ENCODE measurements at regions not wholly inside any gene's neighbourhood (a gene's known extent, or its start where the extent isn't known, plus 50 kb on each side); places are given as distances from the start of the nearest gene placed in this dataset.
"Not testable (repeated sequence)": the region's sequence is repeated elsewhere in the genome, so short reads cannot be mapped to it uniquely, and the experiment has no call there.

DNA sequence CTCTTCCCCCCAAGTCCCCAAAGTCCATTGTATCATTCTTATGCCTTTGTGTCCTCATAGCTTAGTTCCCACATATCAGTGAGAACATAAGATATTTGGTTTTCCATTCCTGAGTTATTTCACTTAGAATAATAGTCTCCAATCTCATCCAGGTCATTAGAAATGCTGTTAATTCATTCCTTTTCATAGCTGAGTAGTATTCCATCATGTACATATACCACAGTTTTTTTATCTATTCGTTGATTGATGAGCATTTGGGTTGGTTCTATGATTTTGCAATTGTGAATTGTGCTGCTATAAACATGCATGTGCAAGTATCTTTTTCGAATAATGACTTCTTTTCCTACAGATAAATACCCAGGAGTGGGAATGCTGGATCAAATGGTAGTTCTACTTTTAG, 359.6 kb downstream of the ADAMTS20 start:
- not testable (repeated sequence) for DNase-seq (ENCODE audit: low read depth, low spot score)

DNA sequence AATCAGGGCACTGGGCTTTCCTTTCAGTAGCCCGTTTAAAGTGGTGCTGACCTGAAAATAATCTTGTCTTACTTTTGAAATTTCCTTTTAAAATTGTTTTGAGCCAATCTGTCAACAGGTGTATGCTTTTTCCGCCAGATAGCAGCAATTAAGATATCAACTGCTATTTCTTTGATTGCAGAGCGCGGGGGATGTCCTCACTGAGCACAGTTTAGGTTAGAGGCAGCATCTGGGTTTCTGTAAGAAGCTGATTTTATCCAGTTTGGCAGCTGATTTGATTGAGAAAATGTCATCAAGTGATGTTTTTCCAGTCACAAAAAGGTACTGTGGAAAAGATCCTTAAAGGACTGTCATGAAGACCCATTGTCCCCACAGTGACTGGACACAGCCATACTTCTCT, 371.8 kb downstream of the ADAMTS20 start:
- DNase-seq (ENCODE audit: low read depth, low spot score), result no peak

DNA sequence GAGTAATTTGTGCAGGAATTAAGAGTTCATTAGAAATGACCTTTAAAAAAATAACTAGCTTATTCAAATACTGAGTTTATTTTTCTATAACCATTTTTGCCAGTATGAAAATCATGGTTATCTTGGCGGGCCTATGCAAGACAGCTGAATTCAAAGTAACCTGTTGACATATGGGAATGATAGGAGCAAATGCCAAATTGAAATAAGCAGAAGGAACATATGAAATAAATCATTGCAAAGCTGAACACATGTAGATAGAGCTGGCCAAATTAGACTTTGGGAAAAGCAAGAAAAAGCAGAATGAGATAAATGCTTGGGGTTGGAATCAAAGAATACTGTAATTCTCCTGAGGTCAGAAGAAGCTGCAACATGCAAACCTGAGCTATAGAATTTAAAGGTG, 372.5 kb downstream of the ADAMTS20 start:
- DNase-seq (ENCODE audit: low read depth, low spot score), result no peak

DNA sequence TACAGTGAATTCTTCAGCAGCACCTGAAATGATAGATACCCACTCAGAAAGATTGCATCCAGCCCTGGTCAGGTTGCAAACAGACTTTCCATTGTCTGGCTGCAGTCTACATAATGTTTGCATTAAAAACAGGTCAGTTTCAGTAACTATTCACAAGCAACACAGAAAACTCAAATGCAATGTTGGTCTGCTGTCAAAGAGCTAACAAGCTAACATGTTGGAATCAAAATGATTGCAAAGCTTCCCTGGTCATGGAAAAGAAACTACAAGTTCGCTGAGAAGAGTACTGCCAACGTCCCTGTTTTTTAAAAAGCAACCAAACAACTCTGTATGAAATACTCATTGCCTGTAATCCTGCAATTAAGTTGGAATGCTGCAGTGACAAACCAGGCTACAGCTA, 374.7 kb downstream of the ADAMTS20 start:
- no peak for DNase-seq (ENCODE audit: low read depth, low spot score)

DNA sequence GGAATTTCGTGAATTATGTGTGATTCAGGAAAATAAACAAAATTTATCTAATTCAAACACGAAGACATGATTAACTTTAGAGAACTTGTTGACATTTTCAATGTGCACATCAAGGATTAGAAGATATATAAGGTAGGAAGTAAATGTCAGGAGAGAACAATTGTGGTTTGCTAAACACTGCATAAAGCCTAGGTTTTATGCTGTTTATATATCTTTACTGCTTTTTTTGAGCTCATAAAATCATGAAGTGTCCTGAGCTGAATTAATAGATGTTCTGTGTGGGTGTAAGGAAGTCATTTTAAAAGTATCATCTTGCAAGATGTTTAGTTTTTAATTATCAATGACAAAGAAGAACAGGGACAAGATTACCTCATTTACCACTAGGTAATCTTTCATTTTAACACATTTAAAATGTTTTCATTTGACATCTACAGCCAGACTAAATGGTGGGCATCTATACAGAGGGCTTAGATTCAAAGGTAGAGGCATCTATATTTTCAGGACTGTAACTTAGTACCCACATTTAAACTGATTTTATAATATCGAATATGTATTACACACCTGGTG, 382.8 kb downstream of the ADAMTS20 start:
- no peak for DNase-seq (ENCODE audit: low read depth, low spot score)

DNA sequence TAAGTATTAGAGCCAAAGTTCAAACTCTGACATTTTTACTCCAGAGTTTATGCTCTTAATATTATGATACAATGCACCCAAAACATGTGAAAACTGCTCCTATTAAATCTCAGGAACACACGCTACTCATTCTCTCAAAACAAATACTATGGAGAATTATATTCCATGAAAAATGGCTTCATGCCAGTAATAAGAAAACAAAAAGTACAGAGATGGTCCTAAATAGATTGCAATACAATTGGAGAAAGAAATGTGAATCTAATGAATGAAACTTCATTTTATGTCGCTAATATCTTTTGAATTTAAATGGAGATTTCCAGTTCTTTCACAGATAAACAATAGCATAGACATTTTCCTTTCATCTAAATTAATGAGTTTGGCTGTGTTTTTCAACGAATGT, 384.3 kb downstream of the ADAMTS20 start:
- DNase-seq (ENCODE audit: low read depth, low spot score), result no peak

DNA sequence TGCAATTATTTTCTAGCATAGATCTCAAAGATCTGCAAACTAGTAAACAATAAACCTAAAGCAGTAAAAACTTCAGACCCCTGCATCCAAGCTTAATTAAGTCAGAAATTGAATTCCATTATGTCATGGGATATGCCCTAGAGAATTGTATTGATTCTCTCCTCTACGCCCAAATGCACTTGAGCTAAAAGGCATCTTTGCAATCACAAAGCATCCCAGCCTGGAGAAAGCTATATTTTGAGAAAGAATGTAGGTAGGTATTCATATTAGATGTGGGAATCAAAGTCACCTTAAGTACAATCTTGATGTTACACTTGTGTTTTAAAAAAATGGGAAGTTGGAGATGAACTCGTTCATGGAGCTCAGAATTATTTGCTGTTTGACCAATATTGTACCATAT, 386.7 kb downstream of the ADAMTS20 start:
- DNase-seq (ENCODE audit: low read depth, low spot score), result no peak

DNA sequence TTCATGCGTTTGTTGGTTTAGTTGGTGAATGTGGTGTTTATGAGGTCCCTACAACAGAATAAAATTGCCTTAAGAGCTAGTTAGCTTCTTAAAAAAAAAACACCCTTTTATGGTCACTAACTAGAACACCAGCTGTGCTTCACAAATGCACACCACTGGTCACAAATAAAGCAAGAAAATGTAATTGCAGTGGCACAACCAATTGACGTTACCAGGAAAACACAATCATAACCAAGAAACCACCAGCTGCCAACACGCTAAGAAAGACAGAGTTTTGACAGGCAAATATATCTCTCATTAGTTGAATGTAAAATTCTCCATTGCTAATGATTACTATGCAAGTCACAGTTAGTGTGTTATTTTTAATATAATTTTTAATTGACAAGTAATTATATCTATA, 389.9 kb downstream of the ADAMTS20 start:
- DNase-seq (ENCODE audit: low read depth, low spot score), result no peak

DNA sequence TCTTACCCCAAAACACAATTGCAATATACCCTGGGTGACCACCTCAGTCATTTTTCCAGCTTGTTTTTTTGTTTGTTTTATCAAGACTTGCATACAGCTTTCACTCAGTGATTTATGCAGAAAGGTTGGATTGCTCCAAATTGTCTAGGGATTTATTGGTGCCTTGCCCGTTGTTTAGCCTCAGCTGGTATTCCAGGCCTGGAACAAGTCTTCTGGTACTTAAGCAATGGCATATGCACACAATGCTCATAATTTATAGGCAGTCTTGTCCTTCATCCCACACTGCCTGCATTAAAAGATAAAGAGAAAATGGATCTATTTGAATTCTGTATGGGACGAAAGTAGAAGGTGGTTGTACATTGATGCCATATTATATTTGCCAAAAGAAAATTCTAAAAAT, 392.5 kb downstream of the ADAMTS20 start:
- no peak for DNase-seq (ENCODE audit: low read depth, low spot score)

DNA sequence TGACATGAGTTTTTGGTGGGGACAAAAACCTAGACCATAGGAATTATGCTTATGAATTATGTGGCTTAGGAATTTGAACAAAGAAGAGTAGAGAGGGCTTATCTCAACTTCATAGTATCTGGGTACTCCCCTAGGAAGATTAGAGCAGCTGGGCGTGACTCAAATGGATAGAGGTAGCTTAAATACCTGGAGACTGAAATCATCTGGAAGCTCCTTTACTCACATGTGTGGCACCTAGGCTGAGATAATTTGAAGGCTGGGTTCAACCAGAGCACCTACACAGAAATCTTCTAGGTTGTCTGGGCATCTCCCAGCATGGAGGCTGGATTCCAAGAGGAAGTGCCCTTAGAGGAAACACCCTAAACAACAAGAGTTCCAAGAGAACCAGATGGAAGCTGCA, 393.9 kb downstream of the ADAMTS20 start:
- DNase-seq (ENCODE audit: low read depth, low spot score), result no peak

DNA sequence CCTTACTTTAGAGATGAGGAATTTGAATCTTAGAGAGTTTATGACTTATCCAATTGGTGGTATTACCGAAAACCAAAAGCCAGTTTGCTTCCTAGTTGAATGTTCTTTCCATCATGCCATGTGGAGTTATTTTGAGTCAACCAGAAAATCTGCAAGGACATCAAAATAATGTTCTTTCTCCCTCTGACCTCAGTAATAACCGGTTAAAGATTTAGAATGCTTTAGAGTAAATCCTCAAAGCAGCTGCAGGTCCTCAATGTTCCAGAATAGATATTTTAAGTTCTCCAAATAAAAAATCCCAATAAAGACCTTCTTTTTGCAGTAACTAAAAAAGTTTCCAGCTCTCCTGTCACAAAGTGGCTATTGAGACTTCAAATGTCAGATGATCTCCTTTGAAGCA, 396.6 kb downstream of the ADAMTS20 start:
- no peak for DNase-seq (ENCODE audit: low read depth, low spot score)

DNA sequence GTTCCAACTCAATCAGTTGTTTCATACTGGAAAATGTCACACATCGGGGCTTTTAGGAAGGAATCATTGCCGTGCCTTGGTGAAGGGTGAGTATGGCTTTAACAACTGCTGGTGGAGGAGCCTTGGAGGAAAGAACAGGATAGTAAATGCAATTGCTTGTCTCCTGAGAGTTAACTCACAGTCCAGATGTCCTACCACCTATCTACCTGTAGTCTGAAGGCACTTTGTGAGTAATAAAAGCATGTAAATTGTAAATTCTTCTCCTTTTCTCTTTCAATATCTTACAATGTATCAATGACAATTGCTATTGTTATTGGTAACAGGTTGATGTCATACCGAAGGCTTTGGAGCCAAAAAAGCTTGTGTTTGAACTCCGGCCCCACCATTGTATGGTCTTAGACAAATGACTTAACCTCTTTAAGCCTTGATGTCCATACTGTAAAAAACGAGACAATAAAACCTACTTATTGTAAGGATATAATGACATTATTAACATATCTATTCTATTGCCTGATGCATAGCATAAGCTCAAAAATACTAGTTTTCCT, 397.4 kb downstream of the ADAMTS20 start:
- no peak for DNase-seq (ENCODE audit: low read depth, low spot score)

DNA sequence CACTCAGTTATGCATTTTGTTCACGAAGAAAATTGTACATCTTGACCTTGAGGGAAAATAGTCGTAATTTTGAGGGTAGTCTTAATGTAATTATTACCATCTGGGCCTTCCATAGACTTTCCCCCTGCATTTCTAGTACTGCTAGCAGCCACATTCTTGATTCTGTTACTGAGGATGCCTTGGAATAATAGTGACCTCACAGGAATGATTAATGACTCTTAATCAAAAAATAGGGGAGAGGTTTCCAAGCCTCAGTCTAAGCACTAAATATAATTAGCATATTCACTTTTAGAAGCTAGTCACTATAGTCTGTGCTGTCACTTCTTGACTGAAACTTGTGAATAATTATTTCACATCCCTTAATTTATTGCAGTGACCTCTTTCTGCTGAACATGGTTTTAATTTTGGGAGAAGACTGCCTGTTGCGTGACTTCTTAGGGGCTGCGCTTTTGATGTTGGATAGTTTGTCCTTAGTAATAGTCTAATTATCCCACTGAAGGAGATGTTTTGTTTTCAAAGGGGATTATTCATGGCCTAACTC, 400.5 kb downstream of the ADAMTS20 start:
- no peak for DNase-seq (ENCODE audit: low read depth, low spot score)

DNA sequence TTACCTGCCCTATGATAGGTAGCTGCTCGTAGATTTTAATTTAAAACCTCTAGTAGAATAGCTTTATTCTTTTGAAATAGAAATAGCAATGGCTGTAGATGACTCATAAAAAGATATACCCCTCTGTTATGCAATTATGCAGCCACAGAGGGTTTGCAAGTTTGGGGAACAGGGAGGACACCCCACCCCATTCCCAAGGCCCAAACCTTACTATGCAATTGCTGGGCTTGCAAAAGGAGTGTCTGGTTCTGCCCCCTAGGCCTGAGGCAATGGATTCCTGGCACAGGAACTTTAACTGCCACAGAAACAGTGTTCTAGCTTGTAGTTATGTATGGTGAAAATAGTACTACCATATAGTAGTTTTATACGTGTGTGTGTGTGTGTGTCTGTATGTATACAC, 403.3 kb downstream of the ADAMTS20 start:
- DNase-seq (ENCODE audit: low read depth, low spot score), result no peak

DNA sequence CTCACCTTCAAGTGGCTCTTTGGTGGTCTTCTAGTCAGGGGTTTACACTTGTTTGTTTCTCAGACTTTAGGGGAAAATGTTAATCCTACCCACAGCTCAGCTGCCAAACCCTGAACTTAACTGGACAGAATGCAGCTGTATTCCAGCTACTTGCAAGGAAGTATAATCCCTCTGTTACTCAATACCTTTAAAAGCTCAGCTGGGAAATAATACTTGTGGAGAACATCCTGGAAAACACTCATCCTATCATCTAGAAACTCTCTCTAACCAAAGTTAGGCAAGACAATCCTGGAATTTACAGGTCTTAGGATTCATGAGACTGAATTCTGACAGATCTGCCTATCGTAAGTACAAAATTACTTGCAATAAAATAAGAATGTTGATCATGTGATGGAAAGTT, 404.1 kb downstream of the ADAMTS20 start:
- no peak for DNase-seq (ENCODE audit: low read depth, low spot score)

DNA sequence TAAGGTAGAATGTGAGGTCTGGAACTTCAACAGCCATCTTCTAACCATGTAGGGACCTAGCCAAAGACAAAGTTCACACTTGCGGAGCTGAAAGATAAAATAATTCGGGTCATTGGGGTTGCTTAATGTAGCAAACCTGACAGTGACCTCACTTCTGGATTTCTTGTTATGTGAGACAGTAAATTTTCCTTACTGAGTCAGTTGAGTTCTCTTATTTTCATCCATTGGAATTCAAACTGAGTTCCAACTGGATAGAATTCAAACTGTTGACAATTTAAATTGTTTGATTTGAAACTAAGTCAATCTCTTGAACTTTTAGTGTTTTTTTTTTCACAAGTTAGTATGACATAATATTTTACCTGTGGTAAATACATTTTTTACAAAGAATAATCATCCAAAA, 406.5 kb downstream of the ADAMTS20 start:
- DNase-seq (ENCODE audit: low read depth, low spot score), result no peak

DNA sequence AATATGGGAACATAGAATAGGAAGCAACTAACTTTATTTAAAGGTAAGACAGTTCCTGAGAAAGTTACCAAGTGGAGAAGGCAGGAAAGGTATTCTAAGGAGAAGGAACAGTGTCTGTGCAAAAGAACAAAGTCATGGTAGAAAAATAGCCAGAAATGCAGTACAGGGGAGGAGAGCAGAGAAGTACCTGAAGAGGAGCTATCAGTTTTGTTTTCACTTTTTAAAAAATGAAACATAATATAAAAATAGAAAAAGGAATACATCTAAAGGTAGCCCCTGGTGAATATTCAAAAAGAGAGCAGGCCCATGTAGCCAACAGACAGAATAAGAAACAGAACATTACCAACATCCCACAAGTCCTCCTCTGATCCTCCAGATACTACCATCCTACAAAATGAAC, 408.7 kb downstream of the ADAMTS20 start:
- DNase-seq (ENCODE audit: low read depth, low spot score), result no peak

DNA sequence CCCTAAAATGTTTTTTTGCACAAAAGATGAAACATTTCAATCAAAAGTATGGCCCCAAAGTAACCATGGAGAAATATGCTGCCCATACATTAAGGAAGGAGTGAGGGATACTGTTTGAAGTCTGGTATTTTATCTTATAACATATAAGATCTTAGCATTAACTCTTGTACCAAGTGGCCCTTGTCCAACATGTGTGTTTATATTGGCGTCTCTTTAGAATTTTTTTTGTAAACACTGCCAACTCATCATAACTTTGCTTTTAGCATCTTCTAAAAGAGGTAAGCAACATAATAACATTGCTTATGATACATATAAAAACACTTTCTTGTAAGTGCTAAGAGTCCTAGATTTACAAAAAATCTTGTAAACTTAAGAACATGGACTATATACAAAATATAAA, 419.7 kb downstream of the ADAMTS20 start:
- no peak for DNase-seq (ENCODE audit: low read depth, low spot score)

DNA sequence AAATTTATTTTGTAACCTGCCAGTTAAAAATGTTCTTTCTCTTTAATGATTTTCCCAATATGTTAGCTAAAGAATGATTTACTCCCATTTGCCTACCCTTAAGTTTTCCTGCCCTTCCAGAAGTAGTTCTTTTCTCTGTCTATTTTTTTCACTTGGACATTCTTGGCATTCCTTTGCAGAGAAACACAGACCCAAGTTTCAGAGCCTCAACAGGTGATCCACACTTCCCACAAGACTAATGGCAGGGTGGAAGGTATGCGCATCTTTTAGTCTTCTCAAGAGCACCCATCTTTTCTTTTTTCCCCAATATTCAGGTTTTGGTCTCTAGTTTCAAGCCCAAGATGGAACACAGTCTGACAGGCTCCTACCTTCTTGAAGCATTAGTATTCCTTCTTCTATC, 420.7 kb downstream of the ADAMTS20 start:
- DNase-seq (ENCODE audit: low read depth, low spot score), result no peak

DNA sequence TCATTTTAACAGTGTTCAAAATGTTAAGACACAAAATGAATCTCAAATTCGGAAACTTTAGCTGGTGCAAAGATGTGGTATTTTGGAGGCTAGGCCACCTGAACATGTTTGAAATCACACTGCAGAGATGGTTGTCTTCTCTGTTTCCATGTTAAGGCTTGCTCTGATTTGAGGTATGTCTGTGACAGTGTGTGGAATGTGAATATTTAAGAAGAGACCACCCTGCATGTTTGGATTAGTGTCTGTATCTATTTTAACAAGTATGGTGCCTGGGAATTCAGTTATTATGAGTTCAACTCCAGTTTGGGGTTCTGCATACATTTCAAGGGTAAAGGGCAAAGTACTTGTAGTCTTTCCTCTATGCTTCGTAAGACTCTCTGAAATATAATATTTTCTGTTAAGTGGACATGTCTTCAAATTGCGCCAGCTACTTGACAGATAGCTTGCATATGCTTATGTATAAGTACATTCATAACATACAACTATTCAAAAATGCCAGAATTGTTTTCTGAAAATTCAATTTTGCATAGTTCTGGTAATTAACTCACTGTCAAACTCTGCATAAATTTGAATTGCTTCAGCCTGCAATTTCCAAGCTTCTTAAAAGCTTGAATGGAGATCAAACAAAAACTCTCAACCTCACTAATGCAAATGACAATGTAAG, 424.0 kb downstream of the ADAMTS20 start:
- no peak for DNase-seq (ENCODE audit: low read depth, low spot score)

DNA sequence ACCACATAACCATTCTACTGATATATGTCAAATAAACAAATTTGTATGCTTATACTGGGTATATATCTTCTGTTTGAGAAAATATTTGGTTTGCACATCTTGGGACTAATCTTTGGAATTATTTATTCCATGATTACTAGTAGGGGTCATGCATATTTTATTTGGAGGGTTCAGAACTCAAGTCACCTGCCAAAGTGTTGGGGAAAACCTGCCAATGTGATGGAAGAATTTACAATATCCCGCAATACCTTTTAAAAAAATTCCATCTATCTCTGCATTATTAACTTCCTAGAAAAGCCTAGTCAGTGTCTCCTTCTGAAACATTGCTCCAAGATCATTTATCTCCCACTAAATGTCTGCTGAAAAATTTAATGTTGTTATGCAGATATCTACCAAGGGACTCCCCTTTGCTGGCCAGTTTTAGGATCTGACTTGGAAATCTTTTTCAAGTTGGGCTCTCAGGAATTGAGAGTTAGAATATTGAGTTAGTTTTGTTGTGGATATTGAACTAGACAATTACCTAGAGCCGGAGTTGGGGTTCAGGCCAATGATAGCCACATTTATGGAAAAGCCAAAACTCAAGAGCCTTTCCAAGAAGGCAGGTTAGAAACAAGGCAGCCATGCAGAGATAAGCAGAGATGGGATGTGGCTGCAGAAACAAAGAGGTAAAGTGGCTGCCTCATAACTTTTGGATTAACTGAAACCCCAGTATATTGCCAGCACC, 425.2 kb downstream of the ADAMTS20 start:
- DNase-seq (ENCODE audit: low read depth, low spot score), result no peak

DNA sequence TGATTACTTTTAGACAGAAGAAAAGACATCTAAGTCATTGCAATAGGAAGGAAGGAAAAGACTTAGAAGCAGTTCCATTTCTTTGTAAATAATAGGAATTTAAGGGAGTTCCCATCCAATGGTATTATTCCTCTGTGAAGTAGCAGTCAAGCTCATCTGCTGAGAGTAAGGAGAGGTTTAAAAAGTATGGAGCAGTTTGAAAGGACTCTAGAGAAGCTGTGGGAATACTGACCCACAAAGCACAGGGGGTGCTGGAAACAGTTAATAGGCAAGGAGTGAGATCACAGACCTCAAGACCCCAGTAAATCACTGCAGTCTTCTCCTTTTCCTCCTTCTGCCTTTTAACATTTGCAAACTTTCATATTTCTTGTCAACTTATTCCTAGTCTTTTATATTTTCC, 428.5 kb downstream of the ADAMTS20 start:
- no peak for DNase-seq (ENCODE audit: low read depth, low spot score)

DNA sequence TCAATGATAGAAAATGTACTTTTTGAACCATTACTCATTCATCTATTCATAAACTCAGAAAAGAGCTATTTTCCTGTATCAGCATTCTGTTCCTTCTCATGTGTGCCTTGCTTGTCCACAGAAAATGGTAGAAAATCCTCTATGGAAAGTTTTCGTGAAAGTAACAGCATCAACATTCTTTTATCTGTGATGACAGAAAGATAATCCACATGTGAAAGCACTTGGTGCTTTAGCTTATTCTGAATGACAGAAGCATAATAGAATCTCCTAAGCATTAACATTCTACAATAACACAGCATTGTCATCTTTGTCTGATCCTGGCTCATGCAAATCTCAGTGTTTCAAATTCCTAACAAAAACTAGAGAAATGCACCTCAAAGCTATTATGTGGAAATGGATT, 431.9 kb downstream of the ADAMTS20 start:
- DNase-seq (ENCODE audit: low read depth, low spot score), result no peak
